ENCODE measurements at regions not wholly inside any gene's neighbourhood (a gene's known extent, or its start where the extent isn't known, plus 50 kb on each side); places are given as distances from the start of the nearest gene placed in this dataset.

GRCh38 chr1:82297139-82297896 is 496.6 kb downstream of the ADGRL2 start:
- Histone ChIP-seq H4K20me1 (ENCODE audit: insufficient read depth, low read depth, low read length) (no peaks in the 10 kb centered on the region), H3K79me2 (ENCODE audit: low read length) (no peaks in the 10 kb centered on the region), H3K27me3 (ENCODE audit: low read length) (no peaks in the 10 kb centered on the region), H3K27ac (ENCODE audit: low read length) (no peak overlapping the region), H3K4me3 (ENCODE audit: low read length) (no peak overlapping the region), H3K9me3 (ENCODE audit: low read length) (peaks cover 8% of the 10 kb centered on the region), H3K4me1 (ENCODE audit: low read length) (no peaks in the 10 kb centered on the region), H3K36me3 (ENCODE audit: insufficient read depth, low read length) (no peaks in the 10 kb centered on the region), H3K9me2 (replicated peaks; ENCODE audit: insufficient read depth, low read length) (no peaks in the 10 kb centered on the region), H3K4me2 (ENCODE audit: low read depth, low read length, poor library complexity, severe bottlenecking) (no peak overlapping the region), H3K9ac (ENCODE audit: low read length) (no peak overlapping the region), H2AFZ (ENCODE audit: low read length) (no peak overlapping the region)
- DNase-seq: no peak

GRCh38 chr1:82287556-82287955 is 486.8 kb downstream of the ADGRL2 start:
- H3K27ac ChIP-seq (ENCODE audit: low read length): no peak overlapping the region
- DNase-seq: no peak

GRCh38 chr1:82284213-82284612 is 483.5 kb downstream of the ADGRL2 start:
- no peak for DNase-seq
- no peaks in the 10 kb centered on the region for H4K20me1 ChIP-seq (ENCODE audit: insufficient read depth, low read depth, low read length)
- no peaks in the 10 kb centered on the region for H3K9me2 ChIP-seq (replicated peaks; ENCODE audit: insufficient read depth, low read length)
- no peaks in the 10 kb centered on the region for H3K79me2 ChIP-seq (ENCODE audit: low read length)
- H2AFZ ChIP-seq (ENCODE audit: low read length): no peak overlapping the region
- H3K9ac ChIP-seq (ENCODE audit: low read length): no peak overlapping the region
- no peaks in the 10 kb centered on the region for H3K27me3 ChIP-seq (ENCODE audit: low read length)
- H3K4me1 ChIP-seq (ENCODE audit: low read length): no peaks in the 10 kb centered on the region
- no peaks in the 10 kb centered on the region for H3K36me3 ChIP-seq (ENCODE audit: insufficient read depth, low read length)
- H3K9me3 ChIP-seq (ENCODE audit: low read length): peaks cover 13% of the 10 kb centered on the region
- H3K27ac ChIP-seq (ENCODE audit: low read length): no peak overlapping the region
- no peak overlapping the region for H3K4me3 ChIP-seq (ENCODE audit: low read length)
- no peak overlapping the region for H3K4me2 ChIP-seq (ENCODE audit: low read depth, low read length, poor library complexity, severe bottlenecking)

More at GRCh38 chr1:82287556-82287955, 486.8 kb downstream of the ADGRL2 start:
- no peaks in the 10 kb centered on the region for H3K4me1 ChIP-seq (ENCODE audit: low read length)
- H3K4me3 ChIP-seq (ENCODE audit: low read length): no peak overlapping the region
- no peak overlapping the region for H3K9ac ChIP-seq (ENCODE audit: low read length)
- H3K27me3 ChIP-seq (ENCODE audit: low read length): no peaks in the 10 kb centered on the region
- H3K79me2 ChIP-seq (ENCODE audit: low read length): no peaks in the 10 kb centered on the region
- H3K36me3 ChIP-seq (ENCODE audit: insufficient read depth, low read length): no peaks in the 10 kb centered on the region
- no peaks in the 10 kb centered on the region for H4K20me1 ChIP-seq (ENCODE audit: insufficient read depth, low read depth, low read length)
- H3K4me2 ChIP-seq (ENCODE audit: low read depth, low read length, poor library complexity, severe bottlenecking): no peak overlapping the region
- H3K9me3 ChIP-seq (ENCODE audit: low read length): peaks cover 6% of the 10 kb centered on the region
- H2AFZ ChIP-seq (ENCODE audit: low read length): no peak overlapping the region; the same call in 1 of the 2 replicates
- no peaks in the 10 kb centered on the region for H3K9me2 ChIP-seq (replicated peaks; ENCODE audit: insufficient read depth, low read length)

GRCh38 chr1:82279241-82279640 is 478.5 kb downstream of the ADGRL2 start:
- Histone ChIP-seq H2AFZ (ENCODE audit: low read length) (no peak overlapping the region), H3K4me3 (ENCODE audit: low read length) (no peak overlapping the region), H3K27me3 (ENCODE audit: low read length) (no peaks in the 10 kb centered on the region), H3K36me3 (ENCODE audit: insufficient read depth, low read length) (no peaks in the 10 kb centered on the region), H3K27ac (ENCODE audit: low read length) (no peak overlapping the region), H3K9me3 (ENCODE audit: low read length) (peaks cover 16% of the 10 kb centered on the region), H3K4me1 (ENCODE audit: low read length) (no peaks in the 10 kb centered on the region), H3K9me2 (replicated peaks; ENCODE audit: insufficient read depth, low read length) (no peaks in the 10 kb centered on the region), H3K79me2 (ENCODE audit: low read length) (no peaks in the 10 kb centered on the region), H3K4me2 (ENCODE audit: low read depth, low read length, poor library complexity, severe bottlenecking) (no peak overlapping the region), H4K20me1 (ENCODE audit: insufficient read depth, low read depth, low read length) (no peaks in the 10 kb centered on the region), H3K9ac (ENCODE audit: low read length) (no peak overlapping the region)
- no peak for DNase-seq

DNA sequence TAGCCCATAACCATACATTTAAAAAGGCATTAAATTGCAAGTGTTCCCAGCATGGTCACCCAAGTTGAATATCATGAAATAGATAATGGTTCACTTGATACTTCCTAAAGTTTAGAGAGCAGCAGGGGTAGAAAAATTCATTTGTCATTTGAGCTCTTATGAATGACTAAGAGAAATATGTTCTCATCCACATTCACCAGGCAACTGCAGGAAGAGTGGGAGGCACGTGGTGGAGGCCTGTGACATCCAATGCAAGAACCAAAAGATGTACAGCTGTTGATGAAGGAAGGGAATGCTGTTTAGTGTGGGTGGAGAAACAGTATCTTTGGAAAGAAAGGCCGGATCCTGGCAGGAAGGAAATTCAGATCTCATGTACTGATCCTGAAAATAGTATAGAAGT is 473.1 kb downstream of the ADGRL2 start:
- peaks cover 24% of the 10 kb centered on the region for H3K9me3 ChIP-seq (ENCODE audit: low read length)
- no peak overlapping the region for H3K4me3 ChIP-seq (ENCODE audit: low read length)
- no peak overlapping the region for H3K9ac ChIP-seq (ENCODE audit: low read length)
- DNase-seq: no peak
- no peaks in the 10 kb centered on the region for H3K79me2 ChIP-seq (ENCODE audit: low read length)
- no peak overlapping the region for H2AFZ ChIP-seq (ENCODE audit: low read length)
- H3K4me2 ChIP-seq (ENCODE audit: low read depth, low read length, poor library complexity, severe bottlenecking): no peak overlapping the region
- H3K36me3 ChIP-seq (ENCODE audit: insufficient read depth, low read length): no peaks in the 10 kb centered on the region
- no peaks in the 10 kb centered on the region for H3K4me1 ChIP-seq (ENCODE audit: low read length)
- H3K27me3 ChIP-seq (ENCODE audit: low read length): no peaks in the 10 kb centered on the region
- H3K27ac ChIP-seq (ENCODE audit: low read length): no peak overlapping the region
- no peaks in the 10 kb centered on the region for H4K20me1 ChIP-seq (ENCODE audit: insufficient read depth, low read depth, low read length)
- H3K9me2 ChIP-seq (replicated peaks; ENCODE audit: insufficient read depth, low read length): no peaks in the 10 kb centered on the region

DNA sequence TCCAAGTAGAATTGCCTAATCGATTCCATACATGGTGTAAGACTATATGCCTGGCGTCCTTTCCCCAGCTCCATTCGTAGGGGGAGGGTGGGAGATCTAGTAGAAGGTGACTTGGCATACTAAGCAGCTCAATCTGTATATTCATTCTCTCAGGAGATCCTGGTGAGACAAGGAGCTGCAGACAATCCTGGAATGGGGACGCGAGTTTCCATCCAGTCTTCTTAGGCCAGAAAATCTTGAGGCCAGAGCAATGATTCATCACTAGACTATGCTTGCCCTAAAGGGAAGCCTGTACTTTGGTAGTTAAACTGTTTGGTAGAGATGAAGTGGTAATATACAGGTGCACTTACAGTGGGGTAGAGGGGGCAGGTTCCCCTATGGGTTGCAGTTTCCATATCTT is 468.7 kb downstream of the ADGRL2 start:
- no peak overlapping the region for H3K4me3 ChIP-seq (ENCODE audit: low read length)
- no peaks in the 10 kb centered on the region for H3K4me1 ChIP-seq (ENCODE audit: low read length)
- H2AFZ ChIP-seq (ENCODE audit: low read length): no peak overlapping the region
- H3K9me3 ChIP-seq (ENCODE audit: low read length): peaks cover 25% of the 10 kb centered on the region
- no peak overlapping the region for H3K27ac ChIP-seq (ENCODE audit: low read length)
- no peak overlapping the region for H3K4me2 ChIP-seq (ENCODE audit: low read depth, low read length, poor library complexity, severe bottlenecking)
- H3K9me2 ChIP-seq (replicated peaks; ENCODE audit: insufficient read depth, low read length): no peaks in the 10 kb centered on the region
- no peaks in the 10 kb centered on the region for H3K27me3 ChIP-seq (ENCODE audit: low read length)
- H3K79me2 ChIP-seq (ENCODE audit: low read length): no peaks in the 10 kb centered on the region
- DNase-seq: no peak
- no peak overlapping the region for H3K9ac ChIP-seq (ENCODE audit: low read length)
- H4K20me1 ChIP-seq (ENCODE audit: insufficient read depth, low read depth, low read length): no peaks in the 10 kb centered on the region
- H3K36me3 ChIP-seq (ENCODE audit: insufficient read depth, low read length): no peaks in the 10 kb centered on the region

GRCh38 chr1:82268826-82269225 is 468.1 kb downstream of the ADGRL2 start:
- Histone ChIP-seq H3K9me3 (ENCODE audit: low read length) (peaks cover 25% of the 10 kb centered on the region), H3K27ac (ENCODE audit: low read length) (no peak overlapping the region), H3K9ac (ENCODE audit: low read length) (no peak overlapping the region), H3K4me1 (ENCODE audit: low read length) (no peaks in the 10 kb centered on the region), H3K9me2 (replicated peaks; ENCODE audit: insufficient read depth, low read length) (no peaks in the 10 kb centered on the region), H3K4me3 (ENCODE audit: low read length) (no peak overlapping the region), H3K27me3 (ENCODE audit: low read length) (no peaks in the 10 kb centered on the region), H4K20me1 (ENCODE audit: insufficient read depth, low read depth, low read length) (no peaks in the 10 kb centered on the region), H3K36me3 (ENCODE audit: insufficient read depth, low read length) (no peaks in the 10 kb centered on the region), H3K4me2 (ENCODE audit: low read depth, low read length, poor library complexity, severe bottlenecking) (no peak overlapping the region), H2AFZ (ENCODE audit: low read length) (no peak overlapping the region), H3K79me2 (ENCODE audit: low read length) (no peaks in the 10 kb centered on the region)
- DNase-seq: no peak

GRCh38 chr1:82266351-82266750 is 465.6 kb downstream of the ADGRL2 start:
- no peak overlapping the region for H2AFZ ChIP-seq (ENCODE audit: low read length)
- H3K4me3 ChIP-seq (ENCODE audit: low read length): no peak overlapping the region
- H3K9me2 ChIP-seq (replicated peaks; ENCODE audit: insufficient read depth, low read length): no peaks in the 10 kb centered on the region
- H3K9me3 ChIP-seq (ENCODE audit: low read length): peaks cover 23% of the 10 kb centered on the region; the same call in 1 of the 2 replicates
- no peaks in the 10 kb centered on the region for H4K20me1 ChIP-seq (ENCODE audit: insufficient read depth, low read depth, low read length)
- no peak overlapping the region for H3K9ac ChIP-seq (ENCODE audit: low read length)
- H3K79me2 ChIP-seq (ENCODE audit: low read length): no peaks in the 10 kb centered on the region
- no peaks in the 10 kb centered on the region for H3K4me1 ChIP-seq (ENCODE audit: low read length)
- no peak for DNase-seq
- H3K27ac ChIP-seq (ENCODE audit: low read length): no peak overlapping the region
- H3K4me2 ChIP-seq (ENCODE audit: low read depth, low read length, poor library complexity, severe bottlenecking): no peak overlapping the region
- no peaks in the 10 kb centered on the region for H3K36me3 ChIP-seq (ENCODE audit: insufficient read depth, low read length)
- no peaks in the 10 kb centered on the region for H3K27me3 ChIP-seq (ENCODE audit: low read length)
